KMS-11 (cell line): ENCODE measurements at regions not wholly inside any gene's neighbourhood (a gene's known extent, or its start where the extent isn't known, plus 50 kb on each side); places are given as distances from the start of the nearest gene placed in this dataset.

Source experiments
- H2AFZ ChIP-seq: fragments of 200-600 bp; sonication (generic); 2 replicates; pipeline ENCODE4 v1.6.1; 2016; ENCODE audit warnings: antibody characterized with exemption, mixed run types, low read depth
- H3K27ac ChIP-seq: fragments of 200-600 bp; sonication (generic); 2 replicates; pipeline ENCODE4 v1.6.1; 2016; ENCODE audit warnings: mild to moderate bottlenecking, mixed run types
- H3K27me3 ChIP-seq: fragments of 200-600 bp; sonication (generic); 2 replicates; pipeline ENCODE4 v1.6.1; 2017; ENCODE audit warnings: mild to moderate bottlenecking, low read depth, mixed run types, moderate library complexity; ENCODE audit not compliant: insufficient read depth
- H3K36me3 ChIP-seq: fragments of 200-600 bp; sonication (generic); 2 replicates; pipeline ENCODE4 v1.6.1; 2017; ENCODE audit warnings: mild to moderate bottlenecking, mixed run types; ENCODE audit not compliant: insufficient read depth
- H3K4me1 ChIP-seq: fragments of 200-600 bp; sonication (generic); 2 replicates; pipeline ENCODE4 v1.6.1; 2016; ENCODE audit warnings: mild to moderate bottlenecking, low read depth, mixed run types; ENCODE audit not compliant: poor library complexity, severe bottlenecking
- H3K4me2 ChIP-seq: fragments of 200-600 bp; sonication (generic); 2 replicates; pipeline ENCODE4 v1.7.0; 2016; ENCODE audit warnings: mild to moderate bottlenecking, mixed run types
- H3K4me3 ChIP-seq: fragments of 200-600 bp; sonication (generic); IDR thresholded peaks from 2 replicates; pipeline ENCODE4 v1.6.1; 2017; ENCODE audit warnings: low read depth, low read length, mixed read lengths; ENCODE audit not compliant: insufficient read depth
- H3K79me2 ChIP-seq: fragments of 200-600 bp; sonication (generic); 2 replicates; pipeline ENCODE4 v1.6.1; 2016; ENCODE audit warnings: low read depth, mixed run types; ENCODE audit not compliant: insufficient read depth
- H3K9ac ChIP-seq: fragments of 200-600 bp; sonication (generic); 2 replicates; pipeline ENCODE4 v1.6.1; 2016; ENCODE audit warnings: mild to moderate bottlenecking, mixed run types
- H4K20me1 ChIP-seq: fragments of 200-600 bp; sonication (generic); 2 replicates; pipeline ENCODE4 v1.6.1; 2016; ENCODE audit warnings: mild to moderate bottlenecking, mixed run types; ENCODE audit not compliant: insufficient read depth
- TF ChIP-seq, protein P1 (sequence below): fragments of 200-600 bp; sonication (generic); conservative IDR thresholded peaks from 2 replicates; pipeline ENCODE4 v1.6.1; 2017; ENCODE audit warnings: low read depth, mild to moderate bottlenecking, antibody characterized with exemption, low read length, moderate library complexity, mixed read lengths

DNA sequence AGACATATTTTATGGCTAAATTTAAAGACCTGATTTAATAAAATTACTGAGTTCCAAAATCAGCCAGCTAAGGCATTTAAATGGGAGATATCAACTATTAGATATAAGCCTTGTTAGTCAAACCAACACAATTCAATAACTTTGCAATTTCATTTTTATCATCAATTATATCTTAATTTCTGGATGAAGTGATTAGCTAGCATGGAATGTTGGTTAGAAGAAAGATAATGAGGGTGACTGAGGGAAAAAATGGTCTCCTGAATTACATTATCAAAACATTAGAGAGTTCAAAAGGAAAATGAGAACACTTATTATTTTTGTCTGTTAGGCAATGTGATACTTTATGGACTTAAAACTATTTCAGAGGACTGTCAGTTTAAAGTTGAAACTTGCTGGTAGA is 525.7 kb downstream of the CDH11 start:
- H3K27me3 ChIP-seq, result no peaks in the 10 kb centered on the region
- H3K36me3 ChIP-seq, result no peaks in the 10 kb centered on the region
- H3K9ac ChIP-seq, result no peak overlapping the region
- TF ChIP-seq, protein P1, sequence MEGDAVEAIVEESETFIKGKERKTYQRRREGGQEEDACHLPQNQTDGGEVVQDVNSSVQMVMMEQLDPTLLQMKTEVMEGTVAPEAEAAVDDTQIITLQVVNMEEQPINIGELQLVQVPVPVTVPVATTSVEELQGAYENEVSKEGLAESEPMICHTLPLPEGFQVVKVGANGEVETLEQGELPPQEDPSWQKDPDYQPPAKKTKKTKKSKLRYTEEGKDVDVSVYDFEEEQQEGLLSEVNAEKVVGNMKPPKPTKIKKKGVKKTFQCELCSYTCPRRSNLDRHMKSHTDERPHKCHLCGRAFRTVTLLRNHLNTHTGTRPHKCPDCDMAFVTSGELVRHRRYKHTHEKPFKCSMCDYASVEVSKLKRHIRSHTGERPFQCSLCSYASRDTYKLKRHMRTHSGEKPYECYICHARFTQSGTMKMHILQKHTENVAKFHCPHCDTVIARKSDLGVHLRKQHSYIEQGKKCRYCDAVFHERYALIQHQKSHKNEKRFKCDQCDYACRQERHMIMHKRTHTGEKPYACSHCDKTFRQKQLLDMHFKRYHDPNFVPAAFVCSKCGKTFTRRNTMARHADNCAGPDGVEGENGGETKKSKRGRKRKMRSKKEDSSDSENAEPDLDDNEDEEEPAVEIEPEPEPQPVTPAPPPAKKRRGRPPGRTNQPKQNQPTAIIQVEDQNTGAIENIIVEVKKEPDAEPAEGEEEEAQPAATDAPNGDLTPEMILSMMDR, result no peak
- H3K79me2 ChIP-seq, result no peaks in the 10 kb centered on the region
- no peak overlapping the region for H3K4me2 ChIP-seq
- no peak overlapping the region for H2AFZ ChIP-seq
- H3K4me1 ChIP-seq, result no peaks in the 10 kb centered on the region
- no peak overlapping the region for H3K27ac ChIP-seq
- H4K20me1 ChIP-seq, result no peaks in the 10 kb centered on the region
- H3K4me3 ChIP-seq, result no peak overlapping the region

DNA sequence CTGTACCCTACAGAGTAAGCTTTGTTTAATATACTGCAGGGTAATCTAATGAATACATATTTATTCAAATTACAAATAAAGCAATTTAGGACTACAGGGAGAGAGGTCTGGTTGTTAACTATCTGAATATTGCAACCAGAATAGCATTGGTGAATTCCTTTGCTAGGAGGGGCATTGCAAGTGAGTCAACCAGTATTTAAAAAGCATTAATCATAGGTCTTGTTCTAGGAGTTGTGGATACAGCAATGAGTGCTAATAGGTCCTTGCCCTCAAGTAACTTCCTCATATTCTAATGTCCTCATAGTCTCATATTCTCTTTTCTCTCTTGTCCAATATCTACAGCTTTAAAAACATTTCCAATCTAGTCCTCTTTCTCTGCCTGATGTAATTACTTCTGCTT is 531.4 kb downstream of the CDH11 start:
- Histone ChIP-seq H2AFZ (no peak overlapping the region), H3K4me1 (no peaks in the 10 kb centered on the region), H3K9ac (no peak overlapping the region), H3K4me2 (no peak overlapping the region), H3K36me3 (no peaks in the 10 kb centered on the region), H3K4me3 (no peak overlapping the region), H4K20me1 (no peaks in the 10 kb centered on the region), H3K27ac (no peak overlapping the region), H3K79me2 (no peaks in the 10 kb centered on the region), H3K27me3 (no peaks in the 10 kb centered on the region)
- TF ChIP-seq, protein P1, result no peak

DNA sequence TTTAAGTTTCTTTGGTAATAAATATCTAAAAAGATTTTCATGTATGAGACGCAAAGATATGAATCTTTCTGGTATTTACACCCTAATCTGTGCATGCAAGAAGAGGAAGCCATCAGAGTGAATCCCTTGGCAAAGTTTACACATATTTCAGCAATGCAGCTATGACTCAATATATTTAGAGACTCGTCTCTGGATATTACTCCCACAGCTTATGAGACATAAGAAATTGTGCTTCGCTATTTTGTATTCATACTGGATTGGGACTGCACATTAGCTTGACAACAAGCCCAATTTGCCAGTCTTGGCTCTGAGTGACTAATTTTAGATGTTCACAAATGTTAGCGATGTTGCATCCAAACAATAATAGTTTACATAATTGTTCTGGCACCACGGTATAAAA is 532.0 kb downstream of the CDH11 start:
- no peaks in the 10 kb centered on the region for H3K79me2 ChIP-seq
- H3K27ac ChIP-seq, result no peak overlapping the region
- no peaks in the 10 kb centered on the region for H3K27me3 ChIP-seq
- TF ChIP-seq, protein P1, result no peak
- no peaks in the 10 kb centered on the region for H3K4me1 ChIP-seq
- H2AFZ ChIP-seq, result no peak overlapping the region
- H3K9ac ChIP-seq, result no peak overlapping the region
- no peaks in the 10 kb centered on the region for H3K36me3 ChIP-seq
- no peaks in the 10 kb centered on the region for H4K20me1 ChIP-seq
- no peak overlapping the region for H3K4me2 ChIP-seq
- no peak overlapping the region for H3K4me3 ChIP-seq

DNA sequence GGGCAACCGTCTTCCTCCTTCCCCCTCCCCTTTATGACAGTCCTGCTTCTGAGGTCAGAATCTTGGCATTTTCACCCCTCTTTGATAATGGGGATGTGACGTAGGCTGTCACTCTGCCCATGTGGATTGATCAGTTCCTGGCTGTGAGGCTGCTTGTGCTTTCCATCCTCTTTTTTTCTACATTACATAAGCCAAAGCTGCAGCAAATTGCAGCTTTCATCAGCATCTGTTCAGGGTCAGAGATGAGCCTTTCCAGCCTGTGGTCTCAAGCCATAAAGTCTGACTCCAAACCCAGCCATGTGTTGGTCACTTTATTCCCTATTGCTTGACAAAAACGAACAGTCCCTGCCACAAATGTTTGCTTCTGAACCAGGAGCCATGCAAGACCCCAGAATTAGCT is 535.1 kb downstream of the CDH11 start:
- no peak overlapping the region for H3K27ac ChIP-seq
- no peak overlapping the region for H3K4me2 ChIP-seq
- TF ChIP-seq, protein P1, result no peak
- no peaks in the 10 kb centered on the region for H4K20me1 ChIP-seq
- H3K9ac ChIP-seq, result no peak overlapping the region
- H3K4me1 ChIP-seq, result no peaks in the 10 kb centered on the region
- no peak overlapping the region for H3K4me3 ChIP-seq
- H3K79me2 ChIP-seq, result no peaks in the 10 kb centered on the region
- no peak overlapping the region for H2AFZ ChIP-seq
- no peaks in the 10 kb centered on the region for H3K27me3 ChIP-seq
- H3K36me3 ChIP-seq, result no peaks in the 10 kb centered on the region

DNA sequence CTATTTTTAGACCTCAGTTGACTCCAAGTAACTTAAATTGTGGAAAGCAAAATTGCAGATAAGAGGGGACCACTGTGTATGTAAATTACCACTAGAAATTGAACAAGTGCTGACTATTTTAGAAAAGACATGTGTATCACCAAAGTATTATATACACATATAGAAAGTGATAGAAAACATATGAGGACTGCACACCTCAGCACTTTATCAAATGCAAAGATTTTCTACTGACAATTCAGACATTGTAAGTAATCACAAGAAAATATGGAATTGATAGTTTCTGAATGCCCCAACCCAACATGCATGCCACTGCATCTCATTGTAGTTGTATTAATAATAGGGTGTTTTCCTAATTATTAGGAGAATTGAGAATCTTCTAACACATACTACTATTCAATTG is 536.5 kb downstream of the CDH11 start:
- H2AFZ ChIP-seq, result no peak overlapping the region
- no peaks in the 10 kb centered on the region for H3K79me2 ChIP-seq
- H3K4me3 ChIP-seq, result no peak overlapping the region
- no peaks in the 10 kb centered on the region for H4K20me1 ChIP-seq
- no peaks in the 10 kb centered on the region for H3K36me3 ChIP-seq
- TF ChIP-seq, protein P1, result no peak
- H3K4me2 ChIP-seq, result no peak overlapping the region
- no peak overlapping the region for H3K9ac ChIP-seq
- no peaks in the 10 kb centered on the region for H3K4me1 ChIP-seq
- no peaks in the 10 kb centered on the region for H3K27me3 ChIP-seq
- no peak overlapping the region for H3K27ac ChIP-seq
